ENCODE measurements at regions not wholly inside any gene's neighbourhood (a gene's known extent, or its start where the extent isn't known, plus 50 kb on each side); places are given as distances from the start of the nearest gene placed in this dataset.
"Not testable (repeated sequence)": the region's sequence is repeated elsewhere in the genome, so short reads cannot be mapped to it uniquely, and the experiment has no call there.

- not testable (repeated sequence) for H4K5ac ChIP-seq (ENCODE audit: low read length)
Measured at GRCh38 chr4:3904264-3904955, 138.2 kb downstream of the ADRA2C start.

GRCh38 chr4:3909616-3910015, 143.4 kb downstream of the ADRA2C start:
- H3K4me2 ChIP-seq (ENCODE audit: low read length); H3K27me3 ChIP-seq (ENCODE audit: insufficient read depth, low read length, poor library complexity); H2BK120ac ChIP-seq (ENCODE audit: low read depth, low read length); H3K4me1 ChIP-seq (ENCODE audit: control insufficient read depth, low read depth, low read length); H4K5ac ChIP-seq (ENCODE audit: low read length); H3K9ac ChIP-seq (ENCODE audit: low read length); DNase-seq; H3K36me3 ChIP-seq (ENCODE audit: control insufficient read depth, insufficient read depth, low read length); H3K18ac ChIP-seq (ENCODE audit: low read length); H2BK15ac ChIP-seq (replicated peaks; ENCODE audit: low read depth); H3K23ac ChIP-seq (ENCODE audit: low read length); H2BK5ac ChIP-seq (ENCODE audit: low read length); H3K4ac ChIP-seq (ENCODE audit: low read depth, low read length); H3K79me1 ChIP-seq (ENCODE audit: low read length); H2AK5ac ChIP-seq (ENCODE audit: low read length); H3K27ac ChIP-seq (ENCODE audit: low read depth, low read length); H4K8ac ChIP-seq (ENCODE audit: low read depth, low read length); H3K56ac ChIP-seq (ENCODE audit: low read length); H3K79me2 ChIP-seq (ENCODE audit: control insufficient read depth, insufficient read depth, low read length); H3K4me3 ChIP-seq (ENCODE audit: low read length): not testable (repeated sequence)
- WGBS (ENCODE audit: extremely low coverage, insufficient coverage, low lambda C conversion rate): no CpG with 5 or more reads among the region's 3 CpGs

More at GRCh38 chr4:3904264-3904955, 138.2 kb downstream of the ADRA2C start:
- not testable (repeated sequence) for H2BK5ac ChIP-seq (ENCODE audit: low read length); H4K8ac ChIP-seq (ENCODE audit: low read depth, low read length); H3K9ac ChIP-seq (ENCODE audit: low read length); H3K4ac ChIP-seq (ENCODE audit: low read depth, low read length); H3K4me2 ChIP-seq (ENCODE audit: low read length); H3K27me3 ChIP-seq (ENCODE audit: insufficient read depth, low read length, poor library complexity); H3K23ac ChIP-seq (ENCODE audit: low read length); H3K36me3 ChIP-seq (ENCODE audit: control insufficient read depth, insufficient read depth, low read length); H3K4me3 ChIP-seq (ENCODE audit: low read length); H3K79me2 ChIP-seq (ENCODE audit: control insufficient read depth, insufficient read depth, low read length); H2BK120ac ChIP-seq (ENCODE audit: low read depth, low read length); H3K4me1 ChIP-seq (ENCODE audit: control insufficient read depth, low read depth, low read length); H2AK5ac ChIP-seq (ENCODE audit: low read length); H3K18ac ChIP-seq (ENCODE audit: low read length); H3K27ac ChIP-seq (ENCODE audit: low read depth, low read length); H2BK15ac ChIP-seq (replicated peaks; ENCODE audit: low read depth); DNase-seq; H3K79me1 ChIP-seq (ENCODE audit: low read length)
- peak overlapping the region; percentile 34 for H3K56ac ChIP-seq (ENCODE audit: low read length)
- WGBS (ENCODE audit: extremely low coverage, insufficient coverage, low lambda C conversion rate): no CpG with 5 or more reads among the region's 15 CpGs

- H3K79me2 ChIP-seq (ENCODE audit: control insufficient read depth, insufficient read depth, low read length); H3K27me3 ChIP-seq (ENCODE audit: insufficient read depth, low read length, poor library complexity); H3K4me1 ChIP-seq (ENCODE audit: control insufficient read depth, low read depth, low read length); DNase-seq; H2BK15ac ChIP-seq (replicated peaks; ENCODE audit: low read depth); H3K4me2 ChIP-seq (ENCODE audit: low read length); H3K36me3 ChIP-seq (ENCODE audit: control insufficient read depth, insufficient read depth, low read length); H3K4me3 ChIP-seq (ENCODE audit: low read length); H2BK120ac ChIP-seq (ENCODE audit: low read depth, low read length); H4K5ac ChIP-seq (ENCODE audit: low read length); H2BK5ac ChIP-seq (ENCODE audit: low read length); H3K27ac ChIP-seq (ENCODE audit: low read depth, low read length); H3K79me1 ChIP-seq (ENCODE audit: low read length); H3K56ac ChIP-seq (ENCODE audit: low read length); H3K9ac ChIP-seq (ENCODE audit: low read length); H4K8ac ChIP-seq (ENCODE audit: low read depth, low read length); H3K4ac ChIP-seq (ENCODE audit: low read depth, low read length); H2AK5ac ChIP-seq (ENCODE audit: low read length); H3K23ac ChIP-seq (ENCODE audit: low read length); H3K18ac ChIP-seq (ENCODE audit: low read length): not testable (repeated sequence)
- WGBS (ENCODE audit: extremely low coverage, insufficient coverage, low lambda C conversion rate): no CpG with 5 or more reads among the region's 14 CpGs
Measured at GRCh38 chr4:3910161-3910950, 144.2 kb downstream of the ADRA2C start.

- no peak overlapping the region for H3K4me3 ChIP-seq (ENCODE audit: low read length)
- no peaks in the 10 kb centered on the region for H3K79me1 ChIP-seq (ENCODE audit: low read length)
- no peak overlapping the region for H2BK15ac ChIP-seq (replicated peaks; ENCODE audit: low read depth)
- no peaks in the 10 kb centered on the region for H3K36me3 ChIP-seq (ENCODE audit: control insufficient read depth, insufficient read depth, low read length)
- no peak overlapping the region for H3K9ac ChIP-seq (ENCODE audit: low read length)
- no peak overlapping the region for H3K23ac ChIP-seq (ENCODE audit: low read length)
- H3K4me2 ChIP-seq (ENCODE audit: low read length): no peak overlapping the region
- H3K79me2 ChIP-seq (ENCODE audit: control insufficient read depth, insufficient read depth, low read length): no peaks in the 10 kb centered on the region
- no peak overlapping the region for H2BK5ac ChIP-seq (ENCODE audit: low read length)
- no peak overlapping the region for H3K56ac ChIP-seq (ENCODE audit: low read length)
- H2AK5ac ChIP-seq (ENCODE audit: low read length): no peak overlapping the region
- no peak overlapping the region for H3K4ac ChIP-seq (ENCODE audit: low read depth, low read length)
- WGBS (ENCODE audit: extremely low coverage, insufficient coverage, low lambda C conversion rate): no CpG with 5 or more reads among the region's 19 CpGs
- H4K8ac ChIP-seq (ENCODE audit: low read depth, low read length): no peak overlapping the region
- no peak overlapping the region for H2BK120ac ChIP-seq (ENCODE audit: low read depth, low read length)
- DNase-seq: no peak
- H3K27ac ChIP-seq (ENCODE audit: low read depth, low read length): no peak overlapping the region
- H3K4me1 ChIP-seq (ENCODE audit: control insufficient read depth, low read depth, low read length): no peaks in the 10 kb centered on the region
- H3K18ac ChIP-seq (ENCODE audit: low read length): no peak overlapping the region
- no peaks in the 10 kb centered on the region for H3K27me3 ChIP-seq (ENCODE audit: insufficient read depth, low read length, poor library complexity)
- no peak overlapping the region for H4K5ac ChIP-seq (ENCODE audit: low read length)
Measured at GRCh38 chr4:3911252-3911856, 145.2 kb downstream of the ADRA2C start.

- DNase-seq; H2AK5ac ChIP-seq (ENCODE audit: low read length); H3K4me1 ChIP-seq (ENCODE audit: control insufficient read depth, low read depth, low read length); H3K4me3 ChIP-seq (ENCODE audit: low read length); H3K27ac ChIP-seq (ENCODE audit: low read depth, low read length); H3K4me2 ChIP-seq (ENCODE audit: low read length); H3K18ac ChIP-seq (ENCODE audit: low read length); H3K79me1 ChIP-seq (ENCODE audit: low read length); H4K8ac ChIP-seq (ENCODE audit: low read depth, low read length); H3K79me2 ChIP-seq (ENCODE audit: control insufficient read depth, insufficient read depth, low read length); H3K56ac ChIP-seq (ENCODE audit: low read length); H2BK15ac ChIP-seq (replicated peaks; ENCODE audit: low read depth); H3K27me3 ChIP-seq (ENCODE audit: insufficient read depth, low read length, poor library complexity); H4K5ac ChIP-seq (ENCODE audit: low read length); H2BK120ac ChIP-seq (ENCODE audit: low read depth, low read length); H3K9ac ChIP-seq (ENCODE audit: low read length); H2BK5ac ChIP-seq (ENCODE audit: low read length); H3K36me3 ChIP-seq (ENCODE audit: control insufficient read depth, insufficient read depth, low read length); H3K4ac ChIP-seq (ENCODE audit: low read depth, low read length); H3K23ac ChIP-seq (ENCODE audit: low read length): not testable (repeated sequence)
- WGBS (ENCODE audit: extremely low coverage, insufficient coverage, low lambda C conversion rate): no CpG with 5 or more reads among the region's 4 CpGs
Measured at GRCh38 chr4:3914511-3914910, 148.3 kb downstream of the ADRA2C start.

Data from mesendoderm (in vitro differentiated cells).